Peyer's patch (tissue), 4 donors: ENCODE measurements at regions not wholly inside any gene's neighbourhood (a gene's known extent, or its start where the extent isn't known, plus 50 kb on each side); places are given as distances from the start of the nearest gene placed in this dataset.

Experiments used
- DNase-seq, 3 donors: peaks; one replicate each; pipeline ENCODE4 v3.0.0-alpha.2; 2017 to 2019
- H3K27ac ChIP-seq, 4 donors: fragments of 200-600 bp; sonication (generic); one replicate each; pipeline ENCODE4 v1.5.1; 2016 to 2019
- H3K27me3 ChIP-seq, 2 donors: fragments of 200-600 bp; sonication (generic); one replicate each; pipeline ENCODE4 v1.5.1; 2019
- H3K36me3 ChIP-seq, 3 donors: fragments of 200-600 bp; sonication (generic); one replicate each; pipeline ENCODE4 v1.5.1; 2016 to 2019
- H3K4me1 ChIP-seq, 4 donors: fragments of 200-600 bp; sonication (generic); one replicate each; pipeline ENCODE4 v1.5.1; 2016 to 2019
- H3K4me3 ChIP-seq, 4 donors: fragments of 200-600 bp; sonication (generic); 1 replicate in 3 of 4; 2 replicates in 1 of 4; pipeline ENCODE4 v1.5.1; 2016 to 2019; ENCODE audit warnings: mild to moderate bottlenecking in 1 of 4
- H3K9me3 ChIP-seq, 4 donors: fragments of 200-600 bp; sonication (generic); one replicate each; pipeline ENCODE4 v1.5.1; 2016 to 2019; ENCODE audit warnings: mild to moderate bottlenecking in 1 of 4
- POLR2A ChIP-seq, 2 donors: fragments of 450-650 bp; IDR thresholded peaks; one replicate each; pipeline ENCODE4 v1.5.1; 2017; ENCODE audit warnings: antibody characterized with exemption in 2 of 2, mild to moderate bottlenecking in 2 of 2, moderate library complexity in 2 of 2
- TF ChIP-seq, protein P1 (sequence below), 6 experiments: fragments of 450-650 bp in 4 of 6; fragments of 200-600 bp in 2 of 6; sonication (generic) in 1 of 6; IDR thresholded peaks; one replicate each; pipeline ENCODE4 v1.5.1; 2017 to 2019; ENCODE audit warnings: antibody characterized with exemption in 6 of 6, mild to moderate bottlenecking in 3 of 6, moderate library complexity in 1 of 6

DNA sequence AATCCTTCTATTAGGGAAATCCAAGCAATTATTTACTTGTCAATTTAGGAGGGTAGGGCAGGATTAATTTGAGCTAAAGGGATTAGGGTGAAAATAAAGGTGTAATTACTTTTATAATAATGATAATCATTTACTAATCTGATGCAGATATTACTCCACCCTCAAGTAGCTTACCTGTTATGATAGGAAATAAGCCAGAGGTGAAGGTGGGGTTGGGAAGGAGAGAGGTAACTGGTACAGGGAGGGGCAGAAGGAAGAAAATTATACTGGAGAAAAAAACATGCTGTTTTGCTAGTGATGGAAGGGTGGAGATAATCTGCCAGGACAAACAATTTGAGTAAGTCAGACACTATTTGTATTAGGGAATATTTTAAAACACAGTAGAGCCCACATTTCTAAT, 157.7 kb downstream of the BARX2 start:
- Histone ChIP-seq H3K9me3 (no peaks in the 10 kb centered on the region), H3K36me3 (no peaks in the 10 kb centered on the region), H3K27me3 (no peaks in the 10 kb centered on the region), H3K4me1 (no peaks in the 10 kb centered on the region), H3K27ac (no peak overlapping the region), H3K4me3 (no peak overlapping the region)
- no peak for TF ChIP-seq POLR2A (IDR thresholded peaks at IDR 0.05)
- TF ChIP-seq, protein P1, sequence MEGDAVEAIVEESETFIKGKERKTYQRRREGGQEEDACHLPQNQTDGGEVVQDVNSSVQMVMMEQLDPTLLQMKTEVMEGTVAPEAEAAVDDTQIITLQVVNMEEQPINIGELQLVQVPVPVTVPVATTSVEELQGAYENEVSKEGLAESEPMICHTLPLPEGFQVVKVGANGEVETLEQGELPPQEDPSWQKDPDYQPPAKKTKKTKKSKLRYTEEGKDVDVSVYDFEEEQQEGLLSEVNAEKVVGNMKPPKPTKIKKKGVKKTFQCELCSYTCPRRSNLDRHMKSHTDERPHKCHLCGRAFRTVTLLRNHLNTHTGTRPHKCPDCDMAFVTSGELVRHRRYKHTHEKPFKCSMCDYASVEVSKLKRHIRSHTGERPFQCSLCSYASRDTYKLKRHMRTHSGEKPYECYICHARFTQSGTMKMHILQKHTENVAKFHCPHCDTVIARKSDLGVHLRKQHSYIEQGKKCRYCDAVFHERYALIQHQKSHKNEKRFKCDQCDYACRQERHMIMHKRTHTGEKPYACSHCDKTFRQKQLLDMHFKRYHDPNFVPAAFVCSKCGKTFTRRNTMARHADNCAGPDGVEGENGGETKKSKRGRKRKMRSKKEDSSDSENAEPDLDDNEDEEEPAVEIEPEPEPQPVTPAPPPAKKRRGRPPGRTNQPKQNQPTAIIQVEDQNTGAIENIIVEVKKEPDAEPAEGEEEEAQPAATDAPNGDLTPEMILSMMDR (IDR thresholded peaks at IDR 0.05), result no peak
- DNase-seq, result no peak

DNA sequence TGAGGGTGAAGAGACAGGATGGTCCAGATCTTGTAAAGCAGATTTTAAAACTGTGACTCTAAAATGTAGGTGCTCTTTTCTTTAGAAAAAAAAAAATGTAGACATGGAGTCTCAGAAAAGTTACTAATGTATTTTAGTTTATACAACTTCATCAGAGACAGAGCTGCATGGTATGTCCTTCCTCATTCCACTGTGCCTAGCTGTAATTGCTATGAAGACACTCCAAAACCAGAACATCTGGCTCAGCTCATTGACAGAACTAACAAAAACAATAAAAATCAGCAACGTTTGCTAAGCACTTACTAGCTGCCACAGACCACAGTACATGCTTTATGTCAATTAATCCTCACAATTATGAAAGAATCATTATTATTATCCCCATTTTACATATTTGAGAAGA, 160.7 kb downstream of the BARX2 start:
- no peaks in the 10 kb centered on the region for H3K4me1 ChIP-seq
- TF ChIP-seq, protein P1 (IDR thresholded peaks at IDR 0.05), result no peak
- TF ChIP-seq POLR2A (IDR thresholded peaks at IDR 0.05), result no peak
- H3K4me3 ChIP-seq, result no peak overlapping the region
- H3K27ac ChIP-seq, result no peak overlapping the region
- no peak for DNase-seq
- no peaks in the 10 kb centered on the region for H3K27me3 ChIP-seq
- H3K36me3 ChIP-seq, result no peaks in the 10 kb centered on the region
- no peaks in the 10 kb centered on the region for H3K9me3 ChIP-seq

DNA sequence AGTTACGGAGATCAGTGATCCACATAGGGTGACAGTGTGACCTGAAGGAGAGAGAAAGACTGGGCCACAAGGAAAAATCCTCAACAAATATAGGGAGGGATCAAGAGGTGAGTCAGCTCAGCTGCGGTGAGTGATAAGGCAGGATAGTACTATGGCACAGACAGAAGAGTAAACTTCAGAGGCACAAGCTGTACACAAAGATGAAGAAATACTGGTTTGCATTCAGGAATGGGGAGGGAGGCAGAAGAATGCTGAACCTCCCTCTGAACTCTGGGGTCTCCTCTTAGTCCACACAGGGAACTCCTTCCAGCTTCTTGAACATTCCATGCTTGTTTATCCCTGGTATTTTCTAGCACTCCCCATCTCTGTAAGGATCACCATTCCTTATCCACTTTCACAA, 162.7 kb downstream of the BARX2 start:
- Histone ChIP-seq H3K27me3 (no peaks in the 10 kb centered on the region), H3K9me3 (no peaks in the 10 kb centered on the region), H3K4me3 (no peak overlapping the region), H3K4me1 (no peaks in the 10 kb centered on the region), H3K27ac (no peak overlapping the region), H3K36me3 (no peaks in the 10 kb centered on the region)
- TF ChIP-seq, protein P1 (IDR thresholded peaks at IDR 0.05), result no peak
- no peak for TF ChIP-seq POLR2A (IDR thresholded peaks at IDR 0.05)
- no peak for DNase-seq

DNA sequence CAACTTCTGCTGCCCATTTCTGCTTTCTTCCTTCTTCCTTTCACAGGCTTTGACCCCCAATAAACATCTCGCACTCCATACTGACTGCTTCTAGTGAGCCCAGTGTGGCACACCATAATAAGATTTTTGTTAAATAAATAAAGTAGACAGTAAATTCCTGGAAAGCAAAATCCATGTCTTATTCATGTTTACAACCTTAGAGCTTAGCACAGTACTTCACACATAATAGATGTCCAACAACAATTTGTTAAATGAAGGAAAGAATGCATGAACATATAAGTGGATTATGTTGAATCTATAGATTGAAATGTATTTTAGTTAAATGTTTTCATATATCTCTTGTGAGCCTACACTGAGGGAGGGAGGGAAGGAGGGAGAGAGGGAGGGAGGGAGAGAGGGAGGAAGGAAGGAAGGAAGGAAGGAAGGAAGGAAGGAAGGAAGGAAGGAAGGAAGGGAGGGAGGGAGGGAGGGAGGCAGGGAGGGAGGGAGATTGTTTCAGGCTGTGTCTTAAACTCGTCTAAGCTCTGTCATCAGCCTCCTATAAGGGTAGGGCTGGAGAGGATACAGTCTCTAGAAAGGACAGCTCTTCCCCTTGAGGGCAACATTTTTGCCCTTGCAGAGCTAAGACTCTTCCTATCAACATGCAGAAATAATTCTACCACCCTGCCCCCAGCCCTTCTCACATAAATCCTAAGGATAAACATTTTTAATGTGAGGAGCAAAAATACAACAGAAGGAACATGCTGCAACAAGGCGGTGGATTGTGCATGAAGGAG, 168.1 kb downstream of the BARX2 start:
- H3K27me3 ChIP-seq, result no peaks in the 10 kb centered on the region
- DNase-seq, result no peak
- no peak overlapping the region for H3K27ac ChIP-seq
- no peak overlapping the region for H3K4me3 ChIP-seq
- no peaks in the 10 kb centered on the region for H3K36me3 ChIP-seq
- no peak for TF ChIP-seq POLR2A (IDR thresholded peaks at IDR 0.05)
- TF ChIP-seq, protein P1 (IDR thresholded peaks at IDR 0.05), result no peak
- H3K9me3 ChIP-seq, result no peaks in the 10 kb centered on the region
- H3K4me1 ChIP-seq, result no peaks in the 10 kb centered on the region

- no peak for DNase-seq
- TF ChIP-seq, protein P1 (IDR thresholded peaks at IDR 0.05), result no peak
- no peak for TF ChIP-seq POLR2A (IDR thresholded peaks at IDR 0.05)
- Histone ChIP-seq H3K27me3 (no peaks in the 10 kb centered on the region), H3K9me3 (no peaks in the 10 kb centered on the region), H3K4me1 (no peaks in the 10 kb centered on the region), H3K27ac (no peak overlapping the region), H3K36me3 (no peaks in the 10 kb centered on the region), H3K4me3 (no peak overlapping the region)
Observed at GRCh38 chr11:129544691-129545090, 169.0 kb downstream of the BARX2 start.
